Esophagus muscularis mucosa (tissue), 4 donors: ENCODE measurements at regions not wholly inside any gene's neighbourhood (a gene's known extent, or its start where the extent isn't known, plus 50 kb on each side); places are given as distances from the start of the nearest gene placed in this dataset.

Experiments
- DNase-seq: peaks from one replicate; pipeline ENCODE4 v3.0.0-alpha.2; 2017; ENCODE audit errors: extremely low spot score
- H3K27ac ChIP-seq, 4 donors: fragments of 200-600 bp; sonication (generic); replicated peaks in 1 of 4; 1 replicate in 3 of 4; 2 replicates in 1 of 4; pipeline ENCODE4 v1.5.1; 2016 to 2019; ENCODE audit warnings: mild to moderate bottlenecking in 1 of 4
- H3K27me3 ChIP-seq, 4 donors: fragments of 200-600 bp; sonication (generic); one replicate each; pipeline versions ENCODE4 v1.5.1 to v1.6.0; 2016 to 2019
- H3K36me3 ChIP-seq, 4 donors: fragments of 200-600 bp; sonication (generic); one replicate each; pipeline ENCODE4 v1.5.1; 2016 to 2019
- H3K4me1 ChIP-seq, 4 donors: fragments of 200-600 bp; sonication (generic); one replicate each; pipeline ENCODE4 v1.5.1; 2016 to 2019
- H3K4me3 ChIP-seq, 4 donors: fragments of 200-600 bp; sonication (generic); 1 replicate in 2 of 4; 2 replicates in 2 of 4; pipeline ENCODE4 v1.5.1; 2016 to 2019; ENCODE audit warnings: mild to moderate bottlenecking in 4 of 4, moderate library complexity in 1 of 4
- H3K9me3 ChIP-seq, 4 donors: fragments of 200-600 bp; sonication (generic); 1 replicate in 3 of 4; 2 replicates in 1 of 4; pipeline ENCODE4 v1.5.1; 2016 to 2019
- EP300 ChIP-seq: sonication (generic); formaldehyde crosslinking; IDR thresholded peaks from one replicate; pipeline ENCODE4 v1.6.1; 2017; ENCODE audit warnings: antibody characterized with exemption
- POLR2A ChIP-seq: fragments of 450-650 bp; IDR thresholded peaks from one replicate; pipeline ENCODE4 v1.6.1; 2017; ENCODE audit warnings: antibody characterized with exemption, moderate library complexity, mild to moderate bottlenecking, low read depth
- POLR2AphosphoS5 ChIP-seq, 2 donors: sonication (generic); formaldehyde crosslinking; IDR thresholded peaks; one replicate each; pipeline ENCODE4 v1.6.1; 2017; ENCODE audit warnings: antibody characterized with exemption in 2 of 2
- WGBS: methylation state at CpG from one replicate; pipeline ENCODE4 v1.1.5; 2018; 5-methylcytosine and 5-hydroxymethylcytosine counted together
- intact Hi-C: fragments of 100-400 bp; cut with DNase I; formaldehyde crosslinking; loops from one replicate; pipeline ENCODE4 v1.15.1; 2023
- TF ChIP-seq, protein P1 (sequence below), 3 experiments: fragments of 200-600 bp in 2 of 3; fragments of 450-650 bp in 1 of 3; sonication (generic) in 2 of 3; IDR thresholded peaks; one replicate each; pipeline ENCODE4 v1.5.1; 2017 to 2019; ENCODE audit warnings: antibody characterized with exemption in 3 of 3, mild to moderate bottlenecking in 2 of 3, moderate library complexity in 1 of 3

DNA sequence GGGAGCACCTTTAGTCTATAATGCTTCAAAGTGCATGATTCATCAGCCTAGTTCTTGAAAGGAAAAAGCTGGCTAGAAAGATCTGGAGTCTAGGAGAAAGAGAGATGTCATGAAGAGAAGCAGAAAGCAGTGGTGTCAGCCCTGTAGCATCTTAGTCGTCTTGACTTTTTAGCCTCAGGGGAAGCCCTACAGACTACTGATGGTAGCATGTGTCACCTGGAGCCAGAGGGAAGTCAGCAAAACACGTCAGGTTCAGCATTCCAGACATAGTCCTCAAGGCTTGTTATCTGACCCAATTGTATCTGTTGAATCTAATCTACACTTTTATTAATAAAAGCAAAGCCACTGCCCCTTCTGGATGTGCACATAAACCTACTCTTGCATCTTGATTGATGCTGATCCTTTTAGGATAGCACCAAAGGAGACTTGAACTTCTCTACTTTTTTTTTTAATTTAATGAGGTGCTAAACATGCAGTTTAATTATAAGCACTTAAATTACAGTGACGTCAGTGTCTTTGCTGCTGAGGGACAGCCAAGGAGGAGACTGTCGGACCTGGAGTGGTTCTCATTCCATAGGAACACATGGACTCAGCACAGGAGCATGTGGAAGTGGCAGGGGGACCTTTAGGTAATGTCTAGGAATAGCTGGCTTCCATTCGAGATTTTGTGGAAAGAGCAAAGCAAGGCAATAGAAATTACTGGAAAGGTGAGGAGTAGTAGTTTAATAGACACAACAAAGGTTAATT, 525.5 kb upstream of the SGCG start:
- Histone ChIP-seq H3K27ac (no peak overlapping the region), H3K36me3 (no peaks in the 10 kb centered on the region), H3K4me1 (no peaks in the 10 kb centered on the region), H3K4me3 (no peak overlapping the region), H3K9me3 (no peaks in the 10 kb centered on the region), H3K27me3 (no peaks in the 10 kb centered on the region)
- intact Hi-C loops = no loop called here
- TF ChIP-seq, protein P1, sequence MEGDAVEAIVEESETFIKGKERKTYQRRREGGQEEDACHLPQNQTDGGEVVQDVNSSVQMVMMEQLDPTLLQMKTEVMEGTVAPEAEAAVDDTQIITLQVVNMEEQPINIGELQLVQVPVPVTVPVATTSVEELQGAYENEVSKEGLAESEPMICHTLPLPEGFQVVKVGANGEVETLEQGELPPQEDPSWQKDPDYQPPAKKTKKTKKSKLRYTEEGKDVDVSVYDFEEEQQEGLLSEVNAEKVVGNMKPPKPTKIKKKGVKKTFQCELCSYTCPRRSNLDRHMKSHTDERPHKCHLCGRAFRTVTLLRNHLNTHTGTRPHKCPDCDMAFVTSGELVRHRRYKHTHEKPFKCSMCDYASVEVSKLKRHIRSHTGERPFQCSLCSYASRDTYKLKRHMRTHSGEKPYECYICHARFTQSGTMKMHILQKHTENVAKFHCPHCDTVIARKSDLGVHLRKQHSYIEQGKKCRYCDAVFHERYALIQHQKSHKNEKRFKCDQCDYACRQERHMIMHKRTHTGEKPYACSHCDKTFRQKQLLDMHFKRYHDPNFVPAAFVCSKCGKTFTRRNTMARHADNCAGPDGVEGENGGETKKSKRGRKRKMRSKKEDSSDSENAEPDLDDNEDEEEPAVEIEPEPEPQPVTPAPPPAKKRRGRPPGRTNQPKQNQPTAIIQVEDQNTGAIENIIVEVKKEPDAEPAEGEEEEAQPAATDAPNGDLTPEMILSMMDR (IDR thresholded peaks at IDR 0.05) = no peak
- no peak for TF ChIP-seq EP300
- no peak for TF ChIP-seq POLR2A
- no peak for TF ChIP-seq POLR2AphosphoS5 (IDR thresholded peaks at IDR 0.05)
- 49% methylated on average over 5 of the region's 5 CpGs for WGBS
- DNase-seq = no peak

DNA sequence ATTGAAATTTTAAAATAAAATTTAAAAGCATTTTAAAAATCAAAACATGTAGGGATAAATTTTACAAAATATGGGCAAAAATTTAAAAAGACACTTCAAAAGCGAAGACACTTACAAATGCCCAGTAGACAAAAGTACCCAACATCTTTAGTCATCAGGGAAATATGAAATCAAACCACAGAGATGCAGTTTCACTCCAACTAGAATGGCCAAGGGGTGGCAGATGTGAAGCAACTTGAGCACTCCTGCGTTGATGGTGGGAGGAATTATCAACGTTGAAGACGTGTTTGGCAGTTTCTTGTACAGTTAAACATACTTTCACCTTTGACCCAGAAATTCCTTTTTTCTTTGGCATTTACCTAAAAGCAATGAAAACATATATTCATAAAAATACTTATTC, 518.0 kb upstream of the SGCG start:
- Histone ChIP-seq H3K27me3 (no peaks in the 10 kb centered on the region), H3K9me3 (no peaks in the 10 kb centered on the region), H3K36me3 (no peaks in the 10 kb centered on the region), H3K27ac (no peak overlapping the region), H3K4me3 (no peak overlapping the region), H3K4me1 (no peaks in the 10 kb centered on the region)
- no peak for DNase-seq
- intact Hi-C loops = no loop called here
- 55% methylated on average over 4 of the region's 4 CpGs for WGBS
- TF ChIP-seq POLR2A = no peak
- TF ChIP-seq, protein P1 (IDR thresholded peaks at IDR 0.05) = no peak
- no peak for TF ChIP-seq EP300
- TF ChIP-seq POLR2AphosphoS5 (IDR thresholded peaks at IDR 0.05) = no peak

DNA sequence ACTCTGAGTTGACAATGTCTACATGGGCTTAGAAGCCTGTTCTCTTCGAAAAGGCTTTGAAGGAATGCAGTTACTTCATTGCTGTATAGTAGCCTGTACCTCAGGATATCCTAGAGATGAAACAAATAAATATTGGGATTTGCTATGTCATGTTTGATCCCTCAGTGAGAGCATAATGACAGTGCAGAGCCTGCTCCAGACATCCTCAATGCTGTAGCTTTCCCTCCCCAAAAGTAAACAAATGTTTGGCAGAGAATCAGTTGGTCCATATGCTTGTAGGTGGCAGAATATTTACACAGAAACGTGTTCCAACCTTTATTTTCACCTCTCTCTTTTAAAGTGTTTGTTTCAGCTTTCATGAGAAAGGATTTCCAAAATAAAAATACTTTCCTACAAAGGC, 515.3 kb upstream of the SGCG start:
- no peak for TF ChIP-seq POLR2A
- no peak for TF ChIP-seq POLR2AphosphoS5 (IDR thresholded peaks at IDR 0.05)
- no peak for TF ChIP-seq EP300
- TF ChIP-seq, protein P1 (IDR thresholded peaks at IDR 0.05) = no peak
- DNase-seq = no peak
- Histone ChIP-seq H3K4me1 (no peaks in the 10 kb centered on the region), H3K4me3 (no peak overlapping the region), H3K9me3 (no peaks in the 10 kb centered on the region), H3K27me3 (no peaks in the 10 kb centered on the region), H3K27ac (no peak overlapping the region), H3K36me3 (no peaks in the 10 kb centered on the region)
- 26% methylated on average over 2 of the region's 2 CpGs for WGBS
- intact Hi-C loops = no loop called here

DNA sequence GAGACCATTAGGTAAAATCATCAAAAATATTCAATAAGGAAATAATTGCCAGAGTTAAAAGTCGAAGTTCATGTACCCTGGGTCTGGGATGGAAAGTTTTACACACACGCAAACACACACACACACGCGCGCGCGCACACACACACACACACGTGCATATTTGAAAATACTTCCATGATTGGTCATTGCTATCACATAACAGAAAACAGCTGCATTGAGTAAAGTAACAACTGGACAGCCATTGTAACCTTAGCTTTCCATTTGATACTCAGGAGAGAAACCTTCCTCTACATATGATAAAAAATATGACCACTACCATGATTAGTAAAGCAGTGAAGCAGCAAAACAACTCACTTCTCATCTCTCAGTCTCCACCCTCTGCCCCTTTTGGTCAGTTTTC, 490.0 kb upstream of the SGCG start:
- TF ChIP-seq POLR2AphosphoS5 (IDR thresholded peaks at IDR 0.05) (no peak), POLR2A (no peak), EP300 (no peak)
- TF ChIP-seq, protein P1 (IDR thresholded peaks at IDR 0.05) = no peak
- Histone ChIP-seq H3K27me3 (no peaks in the 10 kb centered on the region), H3K9me3 (peaks cover 0 to 10% (median 4%) of the 10 kb centered on the region in 4 donors), H3K27ac (no peak overlapping the region), H3K36me3 (no peaks in the 10 kb centered on the region), H3K4me3 (no peak overlapping the region), H3K4me1 (no peaks in the 10 kb centered on the region)
- WGBS = 83% methylated on average over 8 of the region's 8 CpGs
- DNase-seq = no peak
- intact Hi-C loops = no loop called here

DNA sequence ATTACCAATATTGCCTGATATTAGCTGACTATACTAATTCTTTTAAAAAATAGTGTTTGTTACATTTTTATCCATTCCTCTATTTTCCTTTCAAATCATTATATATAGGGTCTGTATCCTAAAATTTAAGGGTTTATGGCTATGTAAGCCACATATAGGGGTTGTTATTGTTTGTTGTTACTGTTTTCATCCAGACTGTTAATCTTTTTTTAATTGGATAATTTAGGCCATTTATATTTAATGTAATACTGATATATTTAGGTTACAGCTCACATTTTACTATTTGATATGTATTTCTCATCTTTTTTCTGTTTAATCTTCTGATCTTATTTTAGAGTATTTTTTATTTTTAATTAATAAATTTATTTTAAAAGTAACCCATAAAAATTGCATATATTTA, 487.1 kb upstream of the SGCG start:
- peaks cover 0 to 10% (median 4%) of the 10 kb centered on the region in 4 donors for H3K9me3 ChIP-seq
- H3K36me3 ChIP-seq = no peaks in the 10 kb centered on the region
- H3K27ac ChIP-seq = no peak overlapping the region
- intact Hi-C loops = no loop called here
- no peak for DNase-seq
- no peaks in the 10 kb centered on the region for H3K4me1 ChIP-seq
- H3K4me3 ChIP-seq = no peak overlapping the region
- TF ChIP-seq POLR2AphosphoS5 (IDR thresholded peaks at IDR 0.05) (no peak), EP300 (no peak), POLR2A (no peak)
- TF ChIP-seq, protein P1 (IDR thresholded peaks at IDR 0.05) = no peak
- no peaks in the 10 kb centered on the region for H3K27me3 ChIP-seq
